Peyer's patch (tissue), 4 donors: ENCODE measurements at regions not wholly inside any gene's neighbourhood (a gene's known extent, or its start where the extent isn't known, plus 50 kb on each side); places are given as distances from the start of the nearest gene placed in this dataset.

Source experiments
- CTCF ChIP-seq, 6 experiments: fragments of 450-650 bp in 4 of 6; fragments of 200-600 bp in 2 of 6; sonication (generic) in 1 of 6; IDR thresholded peaks; one replicate each; pipeline ENCODE4 v1.5.1; 2017 to 2019; ENCODE audit warnings: antibody characterized with exemption in 6 of 6, mild to moderate bottlenecking in 3 of 6, moderate library complexity in 1 of 6
- POLR2A ChIP-seq, 2 donors: fragments of 450-650 bp; IDR thresholded peaks; one replicate each; pipeline ENCODE4 v1.5.1; 2017; ENCODE audit warnings: antibody characterized with exemption in 2 of 2, mild to moderate bottlenecking in 2 of 2, moderate library complexity in 2 of 2

DNA sequence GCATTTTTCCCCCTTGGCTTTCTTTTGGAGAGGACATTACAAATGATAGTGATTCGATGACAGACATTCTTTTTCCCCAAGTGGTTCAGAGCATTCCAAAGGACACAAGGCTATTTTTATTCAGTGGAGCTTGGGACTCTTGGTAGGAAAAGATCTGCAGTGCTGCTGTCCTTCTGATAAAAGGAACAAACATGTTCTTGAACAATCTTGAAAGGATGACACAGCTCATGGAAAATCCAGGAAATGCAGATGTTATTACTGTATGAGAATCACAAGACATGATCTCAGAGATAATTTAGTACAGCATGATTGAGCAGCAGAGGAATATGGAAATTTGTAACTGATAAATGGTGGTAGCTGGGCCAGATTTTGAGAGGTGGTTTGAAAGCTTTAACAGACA, 96.2 kb upstream of the RFC3 start:
- TF ChIP-seq CTCF (IDR thresholded peaks at IDR 0.05) = no peak
- TF ChIP-seq POLR2A (IDR thresholded peaks at IDR 0.05) = no peak
